GM13976 (cell line): ENCODE measurements at regions not wholly inside any gene's neighbourhood (a gene's known extent, or its start where the extent isn't known, plus 50 kb on each side); places are given as distances from the start of the nearest gene placed in this dataset.

ENCODE experiments used
- DNase-seq: peaks from one replicate; pipeline ENCODE4 v3.0.0; 2012; ENCODE audit warnings: low spot score
- in situ Hi-C: fragments of 300-500 bp; cut with MboI; formaldehyde crosslinking; loops from one replicate; pipeline ENCODE4 v1.12.0; 2022; ENCODE audit warnings: low sequenced_read_pairs, mixed read lengths, inconsistent platforms; ENCODE audit not compliant: unreplicated experiment
- TF ChIP-seq, protein P1 (sequence below): IDR thresholded peaks from 2 replicates; pipeline ENCODE4 v1.5.1; 2012; ENCODE audit warnings: borderline replicate concordance, mild to moderate bottlenecking; ENCODE audit not compliant: insufficient read depth; ENCODE audit errors: extremely low read depth, missing control alignments, control extremely low read depth

GRCh38 chr1:14110040-14110439 lies 410.1 kb downstream of the PRDM2 start:
- TF ChIP-seq, protein P1, sequence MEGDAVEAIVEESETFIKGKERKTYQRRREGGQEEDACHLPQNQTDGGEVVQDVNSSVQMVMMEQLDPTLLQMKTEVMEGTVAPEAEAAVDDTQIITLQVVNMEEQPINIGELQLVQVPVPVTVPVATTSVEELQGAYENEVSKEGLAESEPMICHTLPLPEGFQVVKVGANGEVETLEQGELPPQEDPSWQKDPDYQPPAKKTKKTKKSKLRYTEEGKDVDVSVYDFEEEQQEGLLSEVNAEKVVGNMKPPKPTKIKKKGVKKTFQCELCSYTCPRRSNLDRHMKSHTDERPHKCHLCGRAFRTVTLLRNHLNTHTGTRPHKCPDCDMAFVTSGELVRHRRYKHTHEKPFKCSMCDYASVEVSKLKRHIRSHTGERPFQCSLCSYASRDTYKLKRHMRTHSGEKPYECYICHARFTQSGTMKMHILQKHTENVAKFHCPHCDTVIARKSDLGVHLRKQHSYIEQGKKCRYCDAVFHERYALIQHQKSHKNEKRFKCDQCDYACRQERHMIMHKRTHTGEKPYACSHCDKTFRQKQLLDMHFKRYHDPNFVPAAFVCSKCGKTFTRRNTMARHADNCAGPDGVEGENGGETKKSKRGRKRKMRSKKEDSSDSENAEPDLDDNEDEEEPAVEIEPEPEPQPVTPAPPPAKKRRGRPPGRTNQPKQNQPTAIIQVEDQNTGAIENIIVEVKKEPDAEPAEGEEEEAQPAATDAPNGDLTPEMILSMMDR: no peak
- in situ Hi-C loops: loop anchor here (25.0 kb wide), 1 partner anchor 452 kb away; no protein-coding TSS in a partner anchor
- no peak for DNase-seq

GRCh38 chr1:14111121-14111520 lies 411.1 kb downstream of the PRDM2 start:
- in situ Hi-C loops: loop anchor here (25.0 kb wide), 1 partner anchor 451 kb away; no protein-coding TSS in a partner anchor
- TF ChIP-seq, protein P1: no peak
- DNase-seq: no peak

DNA sequence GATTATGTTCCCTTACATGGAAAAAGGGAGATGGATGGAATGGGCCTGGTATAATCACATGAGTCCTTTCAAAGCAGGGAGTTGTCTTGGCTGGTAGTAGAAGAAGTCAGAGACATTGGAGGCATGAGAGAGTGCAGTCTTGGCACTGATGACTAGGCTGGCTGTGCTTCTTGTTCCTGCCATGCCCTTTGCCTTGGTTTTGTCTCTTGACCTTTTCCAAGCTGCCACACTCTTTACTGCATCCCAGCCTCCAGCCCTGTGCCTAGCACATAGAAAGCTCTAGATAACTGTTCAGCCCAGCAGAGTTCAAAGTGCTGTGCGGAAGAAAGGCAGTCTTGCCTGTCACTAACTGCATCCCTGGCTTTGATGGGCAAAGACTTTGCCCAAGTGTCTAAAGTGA lies 412.6 kb downstream of the PRDM2 start:
- in situ Hi-C loops: loop anchor here (25.0 kb wide), 1 partner anchor 450 kb away; no protein-coding TSS in a partner anchor
- TF ChIP-seq, protein P1: no peak
- DNase-seq: no peak

DNA sequence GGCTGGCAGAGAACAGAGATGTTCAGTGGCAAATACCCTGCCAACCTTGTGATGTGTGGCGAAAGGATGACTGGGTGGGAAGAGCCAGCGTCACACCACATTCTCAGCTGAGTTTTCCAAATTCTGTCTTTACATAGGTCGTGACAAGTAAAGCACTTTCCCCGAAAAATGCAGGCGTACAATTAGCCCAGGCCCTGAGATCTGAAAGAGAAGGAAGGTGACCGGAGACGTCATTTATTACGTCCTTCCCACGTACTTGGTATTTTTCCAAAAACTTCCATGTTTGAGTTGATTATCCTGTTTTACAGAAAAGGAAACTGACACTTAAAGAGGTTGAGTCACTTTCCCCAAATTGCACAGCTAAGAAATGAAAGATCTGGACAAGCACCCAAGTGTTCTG lies 413.3 kb downstream of the PRDM2 start:
- in situ Hi-C loops: loop anchor here (25.0 kb wide), 1 partner anchor 449 kb away; no protein-coding TSS in a partner anchor
- DNase-seq: no peak
- TF ChIP-seq, protein P1: no peak

DNA sequence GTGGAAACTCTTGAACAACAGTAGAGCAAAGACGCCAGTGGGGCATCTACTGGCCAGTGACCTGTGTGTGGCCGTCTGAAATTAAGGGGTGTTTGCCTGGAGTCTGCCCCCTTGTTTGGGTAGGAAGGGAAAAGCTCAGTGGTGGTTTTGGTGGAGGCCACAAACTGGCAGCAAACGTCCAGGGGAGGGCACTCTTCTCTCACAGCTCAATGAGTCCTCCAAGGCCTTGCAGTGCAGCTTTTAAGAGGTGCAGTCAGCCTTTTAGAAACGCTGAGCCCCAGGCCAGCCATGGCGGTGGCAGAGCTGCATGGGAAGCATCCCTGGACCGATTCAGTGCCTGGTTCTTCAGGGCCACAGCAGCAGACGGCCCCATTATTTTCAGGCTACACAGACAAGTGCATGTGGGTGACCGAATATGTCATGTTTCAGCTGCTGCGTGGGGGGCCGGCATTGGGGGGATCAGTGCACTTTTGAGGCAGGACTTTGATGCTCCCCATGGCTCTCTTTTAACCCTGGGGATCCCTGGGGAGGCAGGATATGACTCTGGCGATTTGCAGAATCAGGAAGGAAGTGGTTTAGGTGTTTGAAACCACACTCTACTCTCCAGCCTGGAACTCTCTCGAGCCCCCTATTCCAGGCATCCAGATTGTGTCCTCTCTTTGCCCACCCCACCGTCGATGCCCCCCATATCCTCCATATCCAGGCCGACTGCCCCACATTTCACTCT lies 414.0 kb downstream of the PRDM2 start:
- DNase-seq: peak; percentile 28
- TF ChIP-seq, protein P1: peak; percentile 35
- in situ Hi-C loops: loop anchor here (25.0 kb wide), 1 partner anchor 448 kb away; no protein-coding TSS in a partner anchor

GRCh38 chr1:14115976-14116375 lies 416.0 kb downstream of the PRDM2 start:
- DNase-seq: no peak
- in situ Hi-C loops: loop anchor here (25.0 kb wide), 1 partner anchor 446 kb away; no protein-coding TSS in a partner anchor
- TF ChIP-seq, protein P1: no peak
